ENCODE measurements at regions not wholly inside any gene's neighbourhood (a gene's known extent, or its start where the extent isn't known, plus 50 kb on each side); places are given as distances from the start of the nearest gene placed in this dataset.

DNA sequence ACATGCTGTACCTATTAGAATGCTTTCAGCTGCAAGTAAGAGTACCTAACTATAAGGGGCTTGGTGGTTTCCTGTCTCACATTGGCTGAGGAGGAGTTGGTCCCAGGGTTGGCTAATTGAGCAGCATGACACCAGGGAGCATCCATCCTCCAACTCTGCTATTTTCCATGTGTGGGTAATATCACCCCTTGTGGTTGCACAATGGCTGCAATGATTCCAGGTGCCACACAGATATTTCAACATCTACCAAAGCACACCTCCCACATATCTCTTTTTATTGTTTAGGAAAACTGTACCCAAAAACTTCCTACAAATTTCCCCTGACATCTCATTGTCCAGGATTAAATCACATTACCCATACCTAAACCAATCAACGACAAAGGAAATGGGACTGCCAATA is 118.0 kb upstream of the EEA1 start:
- no peaks in the 10 kb centered on the region for H3K36me3 ChIP-seq (ENCODE audit: control insufficient read depth in 2 of 3, insufficient read depth in 3 of 3, low read length in 3 of 3)
- intact Hi-C loops (cut with DNase I), result no loop called here
- no peaks in the 10 kb centered on the region for H3K9me3 ChIP-seq (ENCODE audit: control insufficient read depth in 2 of 3, insufficient read depth in 1 of 3, low read length in 3 of 3)
- H3K27ac ChIP-seq (ENCODE audit: low read depth in 2 of 2, low read length in 2 of 2), result no peak overlapping the region
- H3K4me1 ChIP-seq (ENCODE audit: control insufficient read depth in 2 of 3, insufficient read depth in 2 of 3, low read depth in 1 of 3, low read length in 3 of 3), result no peaks in the 10 kb centered on the region
- TF ChIP-seq CTCF (IDR thresholded peaks at IDR 0.05; ENCODE audit: borderline replicate concordance, extremely low read depth, insufficient read depth), result no peak
- DNase-seq (no peak), FAIRE-seq (no peak)
- H3K27me3 ChIP-seq (ENCODE audit: control insufficient read depth, insufficient read depth, low read length), result no peaks in the 10 kb centered on the region
- no peak overlapping the region for H3K4me3 ChIP-seq (ENCODE audit: low read length in 3 of 3)
- H3K9ac ChIP-seq (ENCODE audit: low read length in 3 of 3), result no peak overlapping the region

DNA sequence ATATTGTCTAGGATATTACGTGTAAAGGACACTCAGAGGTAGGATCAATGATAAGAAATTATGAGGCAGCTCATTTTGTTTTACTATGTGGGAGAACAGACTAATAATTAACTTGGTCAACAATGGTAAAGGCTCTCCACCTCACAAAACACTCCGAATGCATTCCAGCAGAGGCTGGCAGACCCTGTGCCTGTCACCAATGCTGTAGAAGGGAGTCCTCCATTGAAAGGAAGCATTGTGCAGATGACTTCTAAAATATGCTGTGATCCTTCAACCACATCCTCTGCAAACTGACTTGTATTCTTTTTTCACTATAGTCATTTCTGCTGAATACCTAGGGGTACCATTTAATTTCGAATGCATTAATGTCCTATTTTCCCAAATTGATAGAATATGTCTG is 119.6 kb upstream of the EEA1 start:
- Histone ChIP-seq H3K9ac (ENCODE audit: low read length in 3 of 3) (no peak overlapping the region), H3K4me1 (ENCODE audit: control insufficient read depth in 2 of 3, insufficient read depth in 2 of 3, low read depth in 1 of 3, low read length in 3 of 3) (no peaks in the 10 kb centered on the region), H3K27ac (ENCODE audit: low read depth in 2 of 2, low read length in 2 of 2) (no peak overlapping the region), H3K9me3 (ENCODE audit: control insufficient read depth in 2 of 3, insufficient read depth in 1 of 3, low read length in 3 of 3) (no peaks in the 10 kb centered on the region), H3K27me3 (ENCODE audit: control insufficient read depth, insufficient read depth, low read length) (no peaks in the 10 kb centered on the region), H3K4me3 (ENCODE audit: low read length in 3 of 3) (no peak overlapping the region), H3K36me3 (ENCODE audit: control insufficient read depth in 2 of 3, insufficient read depth in 3 of 3, low read length in 3 of 3) (no peaks in the 10 kb centered on the region)
- TF ChIP-seq CTCF (IDR thresholded peaks at IDR 0.05; ENCODE audit: borderline replicate concordance, extremely low read depth, insufficient read depth), result no peak
- DNase-seq, result peak in 3 of 5 donors; percentile 26 to 53 (median 35)
- FAIRE-seq, result no peak
- intact Hi-C loops (cut with DNase I), result no loop called here

DNA sequence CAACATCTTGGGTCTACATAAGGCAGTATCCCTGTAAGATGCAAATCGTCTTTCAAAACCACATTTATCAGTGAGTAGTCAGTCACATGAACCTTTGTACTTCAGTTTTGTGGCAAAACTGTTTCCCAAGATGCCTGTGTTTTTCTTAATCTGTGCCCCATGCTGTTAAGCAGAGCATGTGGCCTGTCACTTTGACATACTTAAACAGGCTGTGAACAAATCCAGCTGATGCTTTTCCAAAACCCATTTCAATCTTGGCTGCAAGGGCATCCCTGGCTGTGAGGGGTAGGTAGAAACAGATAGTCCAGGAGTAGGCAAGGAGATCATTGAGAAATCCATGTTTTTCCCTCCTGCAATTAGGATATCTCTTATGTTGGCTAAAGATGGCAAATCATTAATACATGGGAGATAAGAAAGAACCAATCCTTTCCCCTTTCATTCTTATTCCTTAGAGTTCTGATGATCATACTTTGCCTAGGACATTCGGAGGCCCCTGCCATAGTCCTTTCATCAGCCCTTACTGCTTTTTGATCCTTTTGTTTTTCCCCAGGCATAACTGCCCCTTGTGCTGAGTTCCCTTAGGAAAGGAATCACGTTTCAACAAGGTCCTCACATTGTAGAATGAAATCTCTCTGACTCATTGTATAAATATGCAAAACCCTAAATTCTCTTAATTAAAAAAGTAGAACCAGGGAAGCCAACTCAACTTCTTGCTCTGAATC is 121.1 kb upstream of the EEA1 start:
- intact Hi-C loops (cut with DNase I), result no loop called here
- no peak for FAIRE-seq
- no peak overlapping the region for H3K27ac ChIP-seq (ENCODE audit: low read depth in 2 of 2, low read length in 2 of 2)

More for the DNA sequence above, 121.1 kb upstream of the EEA1 start:
- Histone ChIP-seq H3K9me3 (ENCODE audit: control insufficient read depth in 2 of 3, insufficient read depth in 1 of 3, low read length in 3 of 3) (no peaks in the 10 kb centered on the region), H3K4me1 (ENCODE audit: control insufficient read depth in 2 of 3, insufficient read depth in 2 of 3, low read depth in 1 of 3, low read length in 3 of 3) (no peaks in the 10 kb centered on the region), H3K9ac (ENCODE audit: low read length in 3 of 3) (no peak overlapping the region), H3K4me3 (ENCODE audit: low read length in 3 of 3) (no peak overlapping the region), H3K36me3 (ENCODE audit: control insufficient read depth in 2 of 3, insufficient read depth in 3 of 3, low read length in 3 of 3) (no peaks in the 10 kb centered on the region), H3K27me3 (ENCODE audit: control insufficient read depth, insufficient read depth, low read length) (no peaks in the 10 kb centered on the region)
- DNase-seq, result peak in 1 of 5 donors; percentile 1
- no peak for TF ChIP-seq CTCF (IDR thresholded peaks at IDR 0.05; ENCODE audit: borderline replicate concordance, extremely low read depth, insufficient read depth)

Data from kidney (tissue), 13 donors.